Activated naive CD8-positive, alpha-beta T cell treated with anti-CD3 and anti-CD28 coated beads for 36 hours (primary cell): ENCODE measurements at regions not wholly inside any gene's neighbourhood (a gene's known extent, or its start where the extent isn't known, plus 50 kb on each side); places are given as distances from the start of the nearest gene placed in this dataset.

ENCODE experiments used
- DNase-seq: peaks from one replicate; pipeline ENCODE4 v3.0.0; 2021
- H3K27ac Mint-ChIP-seq: one replicate; pipeline ENCODE4 v1.8.0; 2022; ENCODE audit warnings: mild to moderate bottlenecking, moderate library complexity, mixed read lengths
- H3K27me3 Mint-ChIP-seq: one replicate; pipeline ENCODE4 v1.8.0; 2022; ENCODE audit warnings: mild to moderate bottlenecking, mixed read lengths
- H3K36me3 Mint-ChIP-seq: one replicate; pipeline ENCODE4 v1.8.0; 2021; ENCODE audit warnings: mild to moderate bottlenecking, mixed read lengths
- H3K4me1 Mint-ChIP-seq: one replicate; pipeline ENCODE4 v1.8.0; 2021; ENCODE audit warnings: mixed read lengths
- H3K4me3 Mint-ChIP-seq: one replicate; pipeline ENCODE4 v1.8.0; 2022; ENCODE audit warnings: mild to moderate bottlenecking, moderate library complexity, mixed read lengths
- H3K9me3 Mint-ChIP-seq: one replicate; pipeline ENCODE4 v1.8.0; 2022; ENCODE audit warnings: mixed read lengths

GRCh38 chr22:48226026-48227013, 1463.9 kb downstream of the TBC1D22A start:
- no peak for DNase-seq
- Mint-ChIP-seq H3K4me1 (no peaks in the 10 kb centered on the region), H3K4me3 (no peak overlapping the region), H3K27me3 (peaks cover 4% of the 10 kb centered on the region), H3K9me3 (peaks cover under 1% of the 10 kb centered on the region), H3K36me3 (no peaks in the 10 kb centered on the region), H3K27ac (no peak overlapping the region)

- Mint-ChIP-seq H3K27me3 (peaks cover 4% of the 10 kb centered on the region), H3K27ac (no peak overlapping the region), H3K4me3 (no peak overlapping the region), H3K9me3 (no peaks in the 10 kb centered on the region), H3K36me3 (no peaks in the 10 kb centered on the region), H3K4me1 (no peaks in the 10 kb centered on the region)
- DNase-seq = no peak
These were observed 1461.9 kb downstream of the TBC1D22A start for GRCh38 chr22:48224332-48224731.

- H3K27ac Mint-ChIP-seq = no peak overlapping the region
- no peak for DNase-seq
These were observed 1461.2 kb downstream of the TBC1D22A start for GRCh38 chr22:48223488-48224190.

GRCh38 chr22:48222742-48223487, 1460.5 kb downstream of the TBC1D22A start:
- Mint-ChIP-seq H3K4me3 (no peak overlapping the region), H3K27me3 (peaks cover 9% of the 10 kb centered on the region), H3K27ac (no peak overlapping the region), H3K4me1 (no peaks in the 10 kb centered on the region), H3K36me3 (no peaks in the 10 kb centered on the region), H3K9me3 (no peaks in the 10 kb centered on the region)
- DNase-seq = no peak

More at GRCh38 chr22:48223488-48224190, 1461.2 kb downstream of the TBC1D22A start:
- Mint-ChIP-seq H3K4me1 (no peaks in the 10 kb centered on the region), H3K4me3 (no peak overlapping the region), H3K36me3 (no peaks in the 10 kb centered on the region), H3K9me3 (no peaks in the 10 kb centered on the region), H3K27me3 (peaks cover 10% of the 10 kb centered on the region)

- Mint-ChIP-seq H3K9me3 (no peaks in the 10 kb centered on the region), H3K27ac (no peak overlapping the region), H3K36me3 (no peaks in the 10 kb centered on the region), H3K27me3 (peaks cover 9% of the 10 kb centered on the region), H3K4me1 (no peaks in the 10 kb centered on the region), H3K4me3 (no peak overlapping the region)
- no peak for DNase-seq
These were observed 1456.5 kb downstream of the TBC1D22A start for GRCh38 chr22:48218889-48219420.

GRCh38 chr22:48217596-48217995, 1455.1 kb downstream of the TBC1D22A start:
- Mint-ChIP-seq H3K27me3 (peaks cover 9% of the 10 kb centered on the region), H3K4me1 (no peaks in the 10 kb centered on the region), H3K27ac (no peak overlapping the region), H3K36me3 (no peaks in the 10 kb centered on the region), H3K9me3 (no peaks in the 10 kb centered on the region), H3K4me3 (no peak overlapping the region)
- no peak for DNase-seq

- H3K9me3 Mint-ChIP-seq = no peaks in the 10 kb centered on the region
- peaks cover 6% of the 10 kb centered on the region for H3K27me3 Mint-ChIP-seq
- H3K36me3 Mint-ChIP-seq = no peaks in the 10 kb centered on the region
- no peak overlapping the region for H3K27ac Mint-ChIP-seq
- DNase-seq = no peak
- no peak overlapping the region for H3K4me3 Mint-ChIP-seq
- H3K4me1 Mint-ChIP-seq = no peaks in the 10 kb centered on the region
These were observed 1450.3 kb downstream of the TBC1D22A start for GRCh38 chr22:48212727-48213126.

- H3K4me1 Mint-ChIP-seq = no peaks in the 10 kb centered on the region
- no peaks in the 10 kb centered on the region for H3K9me3 Mint-ChIP-seq
- H3K27ac Mint-ChIP-seq = no peak overlapping the region
- peaks cover 6% of the 10 kb centered on the region for H3K27me3 Mint-ChIP-seq
- DNase-seq = no peak
- no peaks in the 10 kb centered on the region for H3K36me3 Mint-ChIP-seq
- no peak overlapping the region for H3K4me3 Mint-ChIP-seq
These were observed 1448.4 kb downstream of the TBC1D22A start for GRCh38 chr22:48210812-48211211.

GRCh38 chr22:48210198-48210580, 1447.7 kb downstream of the TBC1D22A start:
- no peak for DNase-seq
- Mint-ChIP-seq H3K36me3 (no peaks in the 10 kb centered on the region), H3K27ac (no peak overlapping the region), H3K4me1 (no peaks in the 10 kb centered on the region), H3K4me3 (no peak overlapping the region), H3K27me3 (peaks cover 6% of the 10 kb centered on the region), H3K9me3 (no peaks in the 10 kb centered on the region)

GRCh38 chr22:48209473-48210197, 1447.2 kb downstream of the TBC1D22A start:
- Mint-ChIP-seq H3K9me3 (no peaks in the 10 kb centered on the region), H3K27me3 (peaks cover 3% of the 10 kb centered on the region), H3K4me3 (no peak overlapping the region), H3K36me3 (no peaks in the 10 kb centered on the region), H3K4me1 (no peaks in the 10 kb centered on the region), H3K27ac (no peak overlapping the region)
- no peak for DNase-seq

GRCh38 chr22:48208894-48209293, 1446.4 kb downstream of the TBC1D22A start:
- Mint-ChIP-seq H3K4me1 (no peaks in the 10 kb centered on the region), H3K27me3 (peaks cover 3% of the 10 kb centered on the region), H3K4me3 (no peak overlapping the region), H3K9me3 (no peaks in the 10 kb centered on the region), H3K36me3 (no peaks in the 10 kb centered on the region), H3K27ac (no peak overlapping the region)
- no peak for DNase-seq

GRCh38 chr22:48207919-48208535, 1445.6 kb downstream of the TBC1D22A start:
- Mint-ChIP-seq H3K9me3 (no peaks in the 10 kb centered on the region), H3K4me1 (no peaks in the 10 kb centered on the region), H3K4me3 (no peak overlapping the region), H3K36me3 (no peaks in the 10 kb centered on the region), H3K27me3 (peaks cover 3% of the 10 kb centered on the region), H3K27ac (no peak overlapping the region)
- DNase-seq = no peak

GRCh38 chr22:48205790-48206189, 1443.3 kb downstream of the TBC1D22A start:
- H3K4me3 Mint-ChIP-seq = no peak overlapping the region
- no peaks in the 10 kb centered on the region for H3K9me3 Mint-ChIP-seq
- no peak overlapping the region for H3K27ac Mint-ChIP-seq
- H3K4me1 Mint-ChIP-seq = no peaks in the 10 kb centered on the region
- H3K36me3 Mint-ChIP-seq = no peaks in the 10 kb centered on the region
- DNase-seq = no peak
- peaks cover 6% of the 10 kb centered on the region for H3K27me3 Mint-ChIP-seq

- no peak for DNase-seq
- no peaks in the 10 kb centered on the region for H3K9me3 Mint-ChIP-seq
- peaks cover 4% of the 10 kb centered on the region for H3K27me3 Mint-ChIP-seq
- no peak overlapping the region for H3K27ac Mint-ChIP-seq
- H3K4me1 Mint-ChIP-seq = no peaks in the 10 kb centered on the region
- no peaks in the 10 kb centered on the region for H3K36me3 Mint-ChIP-seq
- H3K4me3 Mint-ChIP-seq = no peak overlapping the region
These were observed 1442.7 kb downstream of the TBC1D22A start for GRCh38 chr22:48205161-48205560.
